AG04450 (cell line): ENCODE measurements at regions not wholly inside any gene's neighbourhood (a gene's known extent, or its start where the extent isn't known, plus 50 kb on each side); places are given as distances from the start of the nearest gene placed in this dataset.

ENCODE experiments used
- CTCF ChIA-PET: fragments of 300-600, 350-600 bp; formaldehyde crosslinking; extraction: SDS; loops from one replicate; lab custom pipeline; 2022; ENCODE audit warnings: antibody characterized with exemption, inconsistent platforms; lab: Charles Lee
- POLR2A ChIA-PET: fragments of 350-600 bp; formaldehyde crosslinking; extraction: SDS; loops from one replicate; lab custom pipeline; 2021; ENCODE audit warnings: antibody characterized with exemption, inconsistent platforms; lab: Yijun Ruan, JAX
- DNase-seq: peaks from one replicate; pipeline ENCODE4 v3.0.0-alpha.2; 2011; ENCODE audit warnings: low read depth, low spot score
- H3K27ac ChIP-seq: one replicate; pipeline ENCODE4 v1.5.1; 2012; ENCODE audit warnings: low read depth, low read length, control low read depth
- H3K27me3 ChIP-seq: one replicate; pipeline ENCODE4 v1.6.0; 2012; ENCODE audit warnings: low read length; ENCODE audit not compliant: control insufficient read depth, insufficient read depth
- H3K4me3 ChIP-seq: 2 replicates; pipeline ENCODE4 v1.5.1; 2011; ENCODE audit warnings: mild to moderate bottlenecking, low read depth, low read length, control low read depth
- H3K9me3 ChIP-seq: 2 replicates; pipeline ENCODE4 v1.5.1; 2012; ENCODE audit warnings: low read length; ENCODE audit not compliant: control insufficient read depth, insufficient read depth
- CTCF ChIP-seq: IDR thresholded peaks from 2 replicates; pipeline ENCODE4 v1.5.1; 2011; ENCODE audit warnings: low read depth, low read length, control low read depth, inconsistent platforms

- Histone ChIP-seq H3K9me3 (no peaks in the 10 kb centered on the region), H3K4me3 (no peak overlapping the region), H3K27me3 (no peaks in the 10 kb centered on the region), H3K27ac (no peak overlapping the region)
- ChIA-PET POLR2A (no interaction called here), CTCF (no interaction called here)
- TF ChIP-seq CTCF, result no peak
- no peak for DNase-seq
These were observed 200.4 kb downstream of the NR4A2 start for GRCh38 chr2:156132130-156132529.

- H3K9me3 ChIP-seq, result no peaks in the 10 kb centered on the region
- POLR2A ChIA-PET, result no interaction called here
- no peak for DNase-seq
- CTCF ChIA-PET, result no interaction called here
- no peak for TF ChIP-seq CTCF
- no peak overlapping the region for H3K4me3 ChIP-seq
- no peaks in the 10 kb centered on the region for H3K27me3 ChIP-seq
- no peak overlapping the region for H3K27ac ChIP-seq
These were observed 203.3 kb downstream of the NR4A2 start for GRCh38 chr2:156129227-156129626.

- H3K27me3 ChIP-seq, result no peaks in the 10 kb centered on the region
- H3K9me3 ChIP-seq, result no peaks in the 10 kb centered on the region
- no peak for DNase-seq
- ChIA-PET CTCF (no interaction called here), POLR2A (no interaction called here)
- no peak overlapping the region for H3K27ac ChIP-seq
- H3K4me3 ChIP-seq, result no peak overlapping the region
- no peak for TF ChIP-seq CTCF
These were observed 207.5 kb downstream of the NR4A2 start for GRCh38 chr2:156125018-156125417.

- ChIA-PET CTCF (no interaction called here), POLR2A (no interaction called here)
These were observed 208.1 kb downstream of the NR4A2 start for GRCh38 chr2:156124458-156124857.

More at GRCh38 chr2:156124458-156124857, 208.1 kb downstream of the NR4A2 start:
- no peak for TF ChIP-seq CTCF
- no peak overlapping the region for H3K27ac ChIP-seq
- no peak overlapping the region for H3K4me3 ChIP-seq
- no peaks in the 10 kb centered on the region for H3K9me3 ChIP-seq
- no peak for DNase-seq
- no peaks in the 10 kb centered on the region for H3K27me3 ChIP-seq
